ENCODE measurements at regions not wholly inside any gene's neighbourhood (a gene's known extent, or its start where the extent isn't known, plus 50 kb on each side); places are given as distances from the start of the nearest gene placed in this dataset.

DNA sequence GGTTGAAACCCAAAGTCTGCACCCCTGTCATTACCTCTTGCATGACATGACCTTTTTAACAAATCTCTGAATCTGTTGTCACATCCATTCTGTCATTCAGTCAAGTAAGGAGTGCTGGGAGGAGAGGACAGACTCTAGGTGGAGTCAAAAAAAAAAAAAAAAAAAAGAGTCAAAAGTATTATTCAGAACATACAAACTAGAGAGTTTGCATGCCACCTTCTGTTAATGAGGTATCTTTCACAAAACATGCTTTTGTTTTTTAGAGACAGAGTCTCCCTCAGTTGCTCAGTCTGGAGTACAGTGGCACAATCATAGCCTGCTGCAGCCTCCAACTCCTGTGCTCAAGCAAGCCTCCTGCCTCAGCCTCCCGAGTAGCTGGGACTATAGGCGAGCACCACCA lies 81.6 kb upstream of the ARMC3 start:
- Histone ChIP-seq H3K36me3 (no peaks in the 10 kb centered on the region), H3K4me1 (peaks cover 19% of the 10 kb centered on the region), H3K27me3 (ENCODE audit: low read depth) (no peaks in the 10 kb centered on the region), H3K4me3 (no peak overlapping the region), H3K27ac (no peak overlapping the region), H3K9me3 (no peaks in the 10 kb centered on the region)
- ATAC-seq (no peak), DNase-seq (no peak)
- intact Hi-C loops (cut with DNase I), result no loop called here
- TF ChIP-seq, protein P1, sequence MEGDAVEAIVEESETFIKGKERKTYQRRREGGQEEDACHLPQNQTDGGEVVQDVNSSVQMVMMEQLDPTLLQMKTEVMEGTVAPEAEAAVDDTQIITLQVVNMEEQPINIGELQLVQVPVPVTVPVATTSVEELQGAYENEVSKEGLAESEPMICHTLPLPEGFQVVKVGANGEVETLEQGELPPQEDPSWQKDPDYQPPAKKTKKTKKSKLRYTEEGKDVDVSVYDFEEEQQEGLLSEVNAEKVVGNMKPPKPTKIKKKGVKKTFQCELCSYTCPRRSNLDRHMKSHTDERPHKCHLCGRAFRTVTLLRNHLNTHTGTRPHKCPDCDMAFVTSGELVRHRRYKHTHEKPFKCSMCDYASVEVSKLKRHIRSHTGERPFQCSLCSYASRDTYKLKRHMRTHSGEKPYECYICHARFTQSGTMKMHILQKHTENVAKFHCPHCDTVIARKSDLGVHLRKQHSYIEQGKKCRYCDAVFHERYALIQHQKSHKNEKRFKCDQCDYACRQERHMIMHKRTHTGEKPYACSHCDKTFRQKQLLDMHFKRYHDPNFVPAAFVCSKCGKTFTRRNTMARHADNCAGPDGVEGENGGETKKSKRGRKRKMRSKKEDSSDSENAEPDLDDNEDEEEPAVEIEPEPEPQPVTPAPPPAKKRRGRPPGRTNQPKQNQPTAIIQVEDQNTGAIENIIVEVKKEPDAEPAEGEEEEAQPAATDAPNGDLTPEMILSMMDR (IDR thresholded peaks at IDR 0.05), result no peak

DNA sequence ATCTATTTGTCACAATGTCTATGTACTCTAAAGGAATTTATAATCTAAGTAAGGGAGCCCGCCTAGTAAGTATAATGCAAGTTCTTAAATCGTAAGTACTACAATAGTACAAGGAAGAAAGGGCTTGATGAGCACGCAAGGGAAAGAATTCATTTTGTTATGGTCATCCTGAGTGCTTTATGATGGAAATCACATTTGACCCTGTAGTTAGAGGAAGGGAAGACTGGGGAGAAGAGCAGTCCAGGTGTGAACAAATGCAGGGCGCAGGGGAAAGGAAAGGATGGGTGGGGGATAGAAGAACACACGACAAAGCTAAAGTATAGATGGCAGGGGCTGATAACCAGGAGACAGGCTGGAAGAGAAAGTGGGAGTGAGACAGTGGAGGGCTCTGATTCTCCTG lies 88.2 kb upstream of the ARMC3 start:
- Histone ChIP-seq H3K9me3 (no peaks in the 10 kb centered on the region), H3K27me3 (ENCODE audit: low read depth) (no peaks in the 10 kb centered on the region), H3K4me3 (no peak overlapping the region), H3K27ac (no peak overlapping the region), H3K4me1 (no peaks in the 10 kb centered on the region), H3K36me3 (no peaks in the 10 kb centered on the region)
- ATAC-seq (no peak), DNase-seq (no peak)
- intact Hi-C loops (cut with DNase I), result no loop called here
- TF ChIP-seq, protein P1 (IDR thresholded peaks at IDR 0.05), result no peak

DNA sequence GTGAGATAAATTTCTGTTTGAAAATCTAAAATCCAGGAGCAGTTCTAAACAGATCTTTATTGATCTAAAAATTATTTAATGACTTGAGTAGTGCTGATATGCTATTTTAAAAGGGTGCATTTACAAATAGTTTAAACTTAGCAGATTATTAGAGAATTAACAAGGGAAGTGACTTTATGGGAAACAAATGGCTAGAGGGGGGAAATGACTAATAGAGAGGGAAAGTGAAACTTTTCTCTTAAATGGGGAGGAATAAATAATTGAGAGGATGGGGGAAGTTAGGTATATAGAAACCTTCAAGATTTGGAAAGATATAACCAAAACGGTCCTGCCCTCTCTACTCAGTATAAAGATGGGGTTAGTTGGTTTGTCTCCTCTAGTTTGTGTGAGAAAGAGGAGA lies 90.1 kb upstream of the ARMC3 start:
- TF ChIP-seq, protein P1 (IDR thresholded peaks at IDR 0.05), result no peak
- ATAC-seq (no peak), DNase-seq (no peak)
- H3K27ac ChIP-seq, result no peak overlapping the region
- no peaks in the 10 kb centered on the region for H3K4me1 ChIP-seq
- H3K27me3 ChIP-seq (ENCODE audit: low read depth), result no peaks in the 10 kb centered on the region
- no peaks in the 10 kb centered on the region for H3K36me3 ChIP-seq
- H3K4me3 ChIP-seq, result no peak overlapping the region
- intact Hi-C loops (cut with DNase I), result no loop called here
- no peaks in the 10 kb centered on the region for H3K9me3 ChIP-seq

DNA sequence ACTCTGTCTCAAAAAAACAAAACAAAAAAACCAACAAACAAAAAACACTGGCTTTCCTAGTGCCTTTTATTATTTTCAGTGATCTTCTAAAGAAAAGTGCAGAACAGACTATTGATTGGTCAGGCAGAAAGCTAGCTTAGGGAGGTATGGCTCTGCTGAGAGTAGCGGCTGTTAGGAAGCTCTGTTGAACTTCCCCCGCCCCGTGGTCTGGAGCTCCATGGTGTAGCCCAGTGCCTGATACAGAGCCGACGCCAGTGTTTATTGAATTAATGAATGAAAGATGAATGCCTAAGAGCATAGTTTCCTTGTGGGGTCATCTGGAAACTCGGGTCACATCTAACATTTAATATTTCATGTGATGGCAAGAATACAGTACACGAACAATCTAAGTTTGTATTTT lies 90.5 kb upstream of the ARMC3 start:
- H3K4me3 ChIP-seq, result no peak overlapping the region
- intact Hi-C loops (cut with DNase I), result no loop called here
- TF ChIP-seq, protein P1 (IDR thresholded peaks at IDR 0.05), result no peak
- no peak overlapping the region for H3K27ac ChIP-seq
- no peaks in the 10 kb centered on the region for H3K27me3 ChIP-seq (ENCODE audit: low read depth)
- no peak for DNase-seq
- no peak for ATAC-seq
- H3K4me1 ChIP-seq, result no peaks in the 10 kb centered on the region
- no peaks in the 10 kb centered on the region for H3K9me3 ChIP-seq
- H3K36me3 ChIP-seq, result no peaks in the 10 kb centered on the region

DNA sequence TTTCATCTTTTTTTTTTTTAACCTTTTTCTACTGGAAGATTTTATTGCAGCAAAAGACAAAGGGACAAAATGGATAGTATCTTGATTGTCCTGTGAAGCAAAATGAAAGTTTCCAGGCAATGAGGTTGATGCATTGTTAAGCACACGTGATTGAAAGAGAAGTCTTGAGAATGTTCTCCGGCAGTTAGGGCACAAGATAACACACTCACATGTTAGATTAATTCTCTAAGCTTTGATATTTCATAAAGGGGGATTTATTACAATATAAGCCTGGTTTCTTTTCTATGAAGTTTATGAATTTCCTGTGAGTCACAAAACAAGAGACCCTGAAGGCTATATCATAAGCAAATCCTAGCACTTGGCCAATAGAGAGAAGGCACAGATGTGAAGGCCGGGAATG lies 93.4 kb upstream of the ARMC3 start:
- Histone ChIP-seq H3K36me3 (no peaks in the 10 kb centered on the region), H3K9me3 (no peaks in the 10 kb centered on the region), H3K4me3 (no peak overlapping the region), H3K27ac (no peak overlapping the region), H3K27me3 (ENCODE audit: low read depth) (no peaks in the 10 kb centered on the region), H3K4me1 (no peaks in the 10 kb centered on the region)
- DNase-seq, result no peak
- intact Hi-C loops (cut with DNase I), result no loop called here
- no peak for ATAC-seq
- TF ChIP-seq, protein P1 (IDR thresholded peaks at IDR 0.05), result no peak

DNA sequence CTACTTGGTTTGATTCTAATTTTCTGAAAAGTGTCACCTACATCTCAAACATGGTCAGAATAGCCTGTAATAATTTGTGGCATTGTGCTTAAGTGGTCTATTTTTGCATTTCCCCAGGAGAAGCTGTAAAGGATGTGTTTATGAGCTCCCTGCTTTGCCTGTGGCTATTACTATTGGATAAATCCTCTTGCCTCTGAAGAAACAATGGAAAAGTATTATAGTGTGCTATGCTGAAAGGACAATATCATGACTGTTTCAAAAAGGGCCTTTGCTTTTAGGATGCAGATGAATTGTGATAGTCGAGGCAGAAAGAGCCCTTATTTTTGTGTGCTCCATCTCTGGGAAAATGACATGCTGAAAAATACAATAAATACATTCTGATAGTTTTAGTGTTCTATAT lies 94.1 kb upstream of the ARMC3 start:
- ATAC-seq (no peak), DNase-seq (no peak)
- intact Hi-C loops (cut with DNase I), result no loop called here
- Histone ChIP-seq H3K27ac (no peak overlapping the region), H3K27me3 (ENCODE audit: low read depth) (no peaks in the 10 kb centered on the region), H3K4me1 (no peaks in the 10 kb centered on the region), H3K36me3 (no peaks in the 10 kb centered on the region), H3K9me3 (no peaks in the 10 kb centered on the region), H3K4me3 (no peak overlapping the region)
- TF ChIP-seq, protein P1 (IDR thresholded peaks at IDR 0.05), result no peak

Data from lower lobe of right lung (tissue), 2 donors.